Stimulated activated CD4-positive, alpha-beta T cell treated with anti-CD3 and anti-CD28 coated beads, TNF-alpha, amount 100 ng/mL, for 24 hours (primary cell): ENCODE measurements at regions not wholly inside any gene's neighbourhood (a gene's known extent, or its start where the extent isn't known, plus 50 kb on each side); places are given as distances from the start of the nearest gene placed in this dataset.

Experiments
- DNase-seq, 3 experiments: peaks; one replicate each; pipeline ENCODE4 v3.0.0-alpha.2; 2020; ENCODE audit warnings: low read depth in 3 of 3

GRCh38 chr9:16092142-16093091 is 539.6 kb downstream of the CCDC171 start:
- no peak for DNase-seq

DNA sequence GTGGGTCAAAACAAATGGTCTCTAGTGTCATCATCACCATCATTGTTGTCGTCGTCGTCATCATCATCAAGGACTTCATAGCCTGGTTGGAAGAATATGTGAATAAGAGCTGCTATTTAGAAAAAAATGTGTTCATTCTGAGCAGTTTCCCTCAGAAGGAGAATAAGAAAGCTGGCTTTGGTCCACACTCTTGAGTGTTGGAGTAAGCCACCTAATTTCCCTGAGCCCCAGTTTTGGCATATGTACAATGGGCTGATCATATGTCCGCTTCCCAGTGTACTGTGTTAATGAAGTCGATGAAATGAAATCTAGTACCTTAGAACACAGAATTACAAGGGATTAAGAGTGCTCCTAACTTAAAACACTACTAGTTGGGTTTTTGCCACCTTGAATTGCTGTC is 545.5 kb downstream of the CCDC171 start:
- no peak for DNase-seq

DNA sequence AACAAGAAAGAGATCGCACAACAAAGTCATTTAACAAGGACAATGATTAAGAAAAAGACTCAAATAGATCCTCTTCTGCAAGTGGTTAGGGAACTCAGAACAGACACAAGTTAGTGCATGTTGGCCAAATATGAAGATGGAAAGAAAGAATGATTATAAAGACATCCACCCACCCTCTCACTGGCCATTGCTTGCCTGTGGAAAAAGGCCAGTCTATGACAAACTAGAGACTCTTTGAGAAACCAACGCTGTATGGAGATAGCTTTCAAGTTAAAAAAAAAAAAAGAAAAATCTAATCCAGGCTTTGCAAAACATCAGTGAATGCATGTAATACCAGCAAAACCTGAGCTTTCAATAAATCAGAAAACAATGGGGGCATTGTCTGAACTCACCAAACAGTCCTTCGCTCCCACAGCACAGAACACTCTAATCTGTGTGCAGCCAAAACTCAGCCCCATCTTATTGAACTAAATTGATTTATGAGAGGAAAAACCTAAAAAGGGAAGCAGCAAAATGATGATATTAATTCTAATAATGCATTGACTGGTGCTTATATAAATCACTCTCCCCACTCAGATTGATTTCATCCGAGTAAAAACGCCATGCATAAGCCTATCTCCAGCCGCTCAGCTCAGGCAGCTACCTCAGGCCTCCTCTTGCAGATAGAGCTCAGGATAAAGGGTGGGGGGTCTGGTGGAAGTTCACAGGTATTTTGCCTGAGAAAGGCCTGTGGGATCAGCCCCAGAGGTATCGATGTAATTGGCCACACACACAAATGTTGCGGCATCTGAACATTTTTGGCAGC is 547.1 kb downstream of the CCDC171 start:
- DNase-seq = no peak

DNA sequence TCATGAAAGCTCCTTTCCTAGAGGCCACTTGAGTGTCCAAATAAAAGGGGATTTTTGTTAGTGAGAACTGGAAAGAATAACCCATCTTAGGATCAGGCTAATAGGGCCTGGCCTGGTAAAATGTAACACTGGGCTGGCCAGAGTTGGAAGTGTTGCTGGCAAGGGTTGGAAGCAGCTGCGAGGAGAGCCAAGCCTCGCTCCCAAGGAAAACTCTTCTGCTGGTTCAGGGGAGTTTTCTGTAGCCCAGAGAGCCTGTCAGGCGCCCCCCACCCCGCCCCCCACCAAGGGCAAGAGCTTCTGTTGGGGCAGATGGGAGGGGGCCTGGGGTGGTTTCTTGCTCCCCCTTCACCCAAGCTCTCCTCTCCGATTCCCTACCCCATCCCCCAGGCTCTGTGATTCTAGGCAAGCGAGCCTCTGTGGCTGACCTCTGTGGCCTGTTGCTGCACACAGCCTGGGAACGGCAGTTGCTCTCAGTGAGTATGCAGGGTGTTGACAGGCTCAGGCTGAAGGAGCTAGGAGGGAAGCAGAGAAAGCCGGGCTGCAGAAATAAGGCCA is 547.8 kb downstream of the CCDC171 start:
- no peak for DNase-seq

GRCh38 chr9:16102154-16102553 is 549.3 kb downstream of the CCDC171 start:
- DNase-seq = no peak

GRCh38 chr9:16103620-16104397 is 551.0 kb downstream of the CCDC171 start:
- no peak for DNase-seq

- DNase-seq = no peak
Observed at GRCh38 chr9:16105168-16106020, 552.6 kb downstream of the CCDC171 start.

- DNase-seq = no peak
Observed at GRCh38 chr9:16106021-16106571, 553.3 kb downstream of the CCDC171 start.

DNA sequence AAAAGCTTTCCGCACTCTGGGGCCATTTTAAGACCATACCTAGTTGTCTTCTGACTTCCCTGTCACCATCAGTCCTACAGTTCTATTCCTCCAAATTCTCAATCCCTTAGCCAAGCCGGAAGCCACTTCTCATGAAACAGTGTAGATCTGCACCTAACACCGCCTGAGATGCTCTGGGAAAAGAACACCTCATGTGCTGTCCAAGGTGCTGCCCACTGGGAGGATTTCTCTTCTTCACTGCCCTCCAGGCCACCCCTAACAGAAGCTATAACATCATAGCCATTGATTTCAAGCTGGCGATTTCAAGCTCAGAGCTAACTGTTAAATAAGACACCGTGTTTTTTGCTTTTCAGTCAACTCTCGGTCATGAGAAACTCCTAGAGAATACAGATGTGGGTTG is 559.3 kb downstream of the CCDC171 start:
- no peak for DNase-seq

DNA sequence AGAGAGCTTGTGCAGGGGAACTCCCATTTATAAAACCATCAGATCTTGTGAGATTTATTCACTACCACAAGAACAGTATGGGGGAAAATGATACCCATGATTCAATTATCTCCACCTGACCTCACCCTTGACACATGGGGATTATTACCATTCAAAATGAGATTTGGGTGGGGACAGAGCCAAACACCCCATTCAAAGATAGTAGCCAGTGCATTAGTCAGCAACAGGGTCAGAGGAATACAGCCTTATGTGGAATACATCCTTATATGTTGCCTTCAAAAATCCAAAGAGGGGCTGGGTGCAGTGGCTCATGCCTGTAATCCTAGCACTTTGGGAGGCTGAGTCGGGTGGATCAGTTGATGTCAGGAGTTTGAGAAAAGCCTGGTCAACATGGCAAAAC is 563.2 kb downstream of the CCDC171 start:
- no peak for DNase-seq

DNA sequence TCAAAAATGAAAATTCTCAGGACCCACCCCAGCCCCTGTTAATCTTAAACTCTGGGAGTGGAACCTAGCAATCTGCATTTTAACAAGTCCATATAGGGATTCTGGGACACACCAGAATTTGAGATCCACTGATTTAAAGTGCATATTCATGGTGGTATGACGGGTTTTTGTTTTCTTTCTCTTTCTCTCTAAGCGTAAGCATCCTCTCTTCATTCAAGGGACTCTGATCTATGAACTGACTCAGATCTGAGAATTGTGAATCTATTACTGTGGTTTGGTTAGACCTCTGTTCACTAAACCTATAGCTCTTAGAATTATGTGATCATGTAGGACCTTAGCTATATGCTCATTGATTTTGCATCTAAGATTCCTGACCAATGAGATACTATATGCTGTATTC is 565.2 kb downstream of the CCDC171 start:
- DNase-seq = no peak

DNA sequence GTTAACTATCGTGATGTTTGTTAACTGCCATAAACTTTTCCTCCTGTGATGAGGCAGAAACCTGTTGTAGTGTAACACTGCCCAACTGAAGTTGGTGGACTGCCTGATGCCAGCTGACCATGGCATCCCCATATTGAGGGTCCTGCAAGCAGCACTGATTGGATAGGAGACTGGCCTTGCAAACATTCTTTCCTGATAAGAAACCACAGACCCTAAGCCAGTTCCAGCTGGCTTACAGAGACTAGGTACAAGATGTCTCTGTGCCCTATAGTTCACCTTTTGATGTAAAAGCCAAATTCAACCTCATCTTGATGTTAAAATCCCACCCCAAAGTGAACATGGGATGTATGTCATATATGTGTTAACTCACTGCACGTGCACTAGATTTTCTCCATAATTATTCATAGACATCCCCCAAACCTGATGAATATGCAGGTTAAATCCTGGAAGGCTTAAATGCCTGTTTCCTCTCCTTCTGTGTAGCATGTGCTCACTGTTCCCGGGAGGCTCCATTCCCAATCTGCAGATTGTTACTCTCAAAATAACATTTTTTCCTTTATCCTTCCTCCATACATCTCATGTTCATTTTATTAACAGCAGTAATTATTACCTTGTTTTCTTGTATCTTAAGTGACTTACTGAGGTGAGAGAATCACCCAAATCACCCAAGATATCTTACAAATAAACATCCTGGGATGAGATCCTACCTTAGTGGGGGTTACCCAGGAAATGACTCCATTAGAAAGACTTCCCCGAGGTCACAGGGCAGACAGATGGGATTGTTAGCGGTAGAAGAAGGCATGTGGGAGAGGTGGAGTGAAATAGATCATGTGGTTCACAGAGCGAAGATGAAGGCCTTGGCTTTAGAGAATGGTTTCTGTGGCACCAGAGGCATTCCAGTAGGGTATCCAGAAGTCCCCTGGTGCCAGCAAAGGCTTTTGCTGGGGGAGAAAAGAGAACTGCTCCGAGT is 566.7 kb downstream of the CCDC171 start:
- no peak for DNase-seq

- no peak for DNase-seq
Observed at GRCh38 chr9:16120231-16120641, 567.4 kb downstream of the CCDC171 start.

GRCh38 chr9:16120727-16121126 is 567.9 kb downstream of the CCDC171 start:
- no peak for DNase-seq

- no peak for DNase-seq
Observed at GRCh38 chr9:16121168-16121567, 568.3 kb downstream of the CCDC171 start.

DNA sequence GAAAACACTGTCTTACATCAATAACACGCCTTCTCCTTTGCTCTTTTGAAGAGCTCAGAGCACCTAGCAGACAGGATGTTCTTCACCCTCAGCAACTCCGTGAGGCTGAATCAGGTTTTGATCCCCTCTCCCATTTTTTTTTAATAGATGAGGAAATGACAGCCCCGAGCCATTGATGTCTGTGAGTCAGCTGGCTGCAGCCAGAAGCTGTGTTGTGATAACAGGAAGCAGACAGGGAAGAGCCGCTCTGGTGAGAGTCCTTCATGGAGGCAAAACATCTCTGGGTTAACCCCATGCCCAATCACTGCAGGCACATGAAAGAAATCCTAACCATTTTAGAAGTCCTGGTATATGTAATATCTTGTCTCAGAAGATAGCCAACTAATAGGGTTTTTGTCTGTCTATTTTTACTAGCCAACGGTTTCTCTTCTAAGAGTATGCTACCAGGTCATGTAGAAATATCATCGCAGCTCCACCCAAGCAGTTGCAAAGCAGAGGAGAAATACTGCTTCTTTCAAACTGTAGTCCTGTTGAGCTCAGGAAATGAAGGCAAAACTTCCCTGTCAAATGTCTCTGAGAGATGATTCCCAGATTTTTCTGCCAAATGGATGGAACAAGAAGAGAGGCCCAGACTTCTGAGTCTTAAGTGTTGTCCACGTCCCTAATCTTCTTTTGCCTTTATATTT is 568.9 kb downstream of the CCDC171 start:
- DNase-seq = no peak

- DNase-seq = no peak
Observed at GRCh38 chr9:16125629-16126028, 572.8 kb downstream of the CCDC171 start.

- no peak for DNase-seq
Observed at GRCh38 chr9:16126042-16126441, 573.2 kb downstream of the CCDC171 start.

DNA sequence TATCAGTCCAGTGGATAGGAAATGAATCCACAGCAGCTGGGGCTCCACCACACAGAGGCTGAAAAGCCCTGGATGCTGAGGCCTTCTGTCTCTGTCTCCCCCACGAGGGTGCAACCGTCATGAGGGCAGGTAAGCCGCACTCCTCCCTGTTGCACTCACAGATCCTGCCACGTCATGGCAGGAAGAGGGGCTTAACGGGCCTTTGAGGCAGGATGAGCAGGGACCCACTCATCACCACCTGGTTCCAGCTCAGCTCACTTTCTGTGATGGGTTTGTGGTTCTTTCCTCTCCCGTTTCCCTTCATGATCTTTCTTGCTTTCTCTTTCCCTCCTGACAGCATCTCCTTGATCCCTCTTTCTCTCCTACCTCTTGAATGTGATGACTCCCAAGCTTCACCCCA is 575.2 kb downstream of the CCDC171 start:
- no peak for DNase-seq
